ENCODE measurements at regions not wholly inside any gene's neighbourhood (a gene's known extent, or its start where the extent isn't known, plus 50 kb on each side); places are given as distances from the start of the nearest gene placed in this dataset.

DNA sequence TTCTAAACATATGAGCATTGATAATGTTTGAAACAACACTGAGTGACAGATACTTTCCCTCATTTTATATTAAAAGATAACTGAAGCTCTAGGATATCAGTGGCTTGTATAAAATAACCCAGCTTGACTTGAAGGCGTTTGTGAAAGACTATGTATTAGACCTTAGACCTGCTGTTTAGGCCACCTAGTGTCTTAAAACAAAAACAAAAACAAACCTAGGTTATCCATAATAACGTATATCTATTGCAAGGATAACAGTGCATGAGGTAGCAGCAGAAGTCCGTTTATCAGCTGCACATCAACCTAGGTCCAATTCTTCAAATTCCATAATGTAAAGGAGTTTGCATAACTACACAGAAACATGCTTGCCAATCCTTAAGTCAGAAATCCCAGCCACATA, 79.5 kb upstream of the MAP2 start:
- intact Hi-C loops (cut with DNase I): no loop called here
- no peak for DNase-seq
- ATAC-seq (ENCODE audit: poor library complexity): no peak

DNA sequence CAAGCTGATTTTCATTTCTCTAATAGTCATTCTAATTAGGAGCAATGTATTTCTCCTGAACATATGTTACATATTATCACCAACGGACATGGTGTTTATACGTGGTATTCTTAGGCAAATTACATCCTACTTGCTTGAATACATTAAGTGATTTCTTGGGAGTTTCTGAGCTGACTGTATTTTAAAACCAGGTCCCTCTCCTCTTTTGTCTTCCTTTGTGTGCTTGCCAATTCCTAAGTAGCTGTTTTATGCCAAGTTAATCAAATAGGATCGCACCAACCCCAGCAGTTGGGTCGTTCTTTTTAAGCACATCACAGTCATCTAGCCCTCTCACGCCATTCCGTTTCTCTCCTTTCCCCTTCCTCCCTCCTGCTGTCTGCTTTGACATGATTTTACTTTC, 75.4 kb upstream of the MAP2 start:
- DNase-seq (no peak), ATAC-seq (ENCODE audit: poor library complexity) (no peak)
- intact Hi-C loops (cut with DNase I): no loop called here

DNA sequence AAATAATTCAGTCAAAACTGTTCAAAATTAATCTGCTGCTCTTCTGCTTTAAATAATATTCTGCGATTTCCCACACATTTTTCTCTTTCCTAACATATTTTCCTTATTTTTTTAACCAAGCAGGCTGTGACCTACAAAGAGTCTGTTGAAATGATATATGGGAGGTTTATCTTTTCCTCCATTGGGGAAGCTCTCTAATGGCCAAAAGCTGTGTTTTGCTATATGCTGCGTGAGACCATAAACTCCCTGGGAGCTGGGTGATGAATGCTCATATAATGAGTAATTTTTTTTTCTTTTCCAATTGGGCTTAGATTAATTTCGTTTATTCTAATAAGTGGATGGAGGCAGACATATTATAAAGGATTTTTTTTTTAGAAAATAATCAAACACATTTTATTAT, 72.2 kb upstream of the MAP2 start:
- intact Hi-C loops (cut with DNase I): no loop called here
- no peak for ATAC-seq (ENCODE audit: poor library complexity)
- DNase-seq: no peak

DNA sequence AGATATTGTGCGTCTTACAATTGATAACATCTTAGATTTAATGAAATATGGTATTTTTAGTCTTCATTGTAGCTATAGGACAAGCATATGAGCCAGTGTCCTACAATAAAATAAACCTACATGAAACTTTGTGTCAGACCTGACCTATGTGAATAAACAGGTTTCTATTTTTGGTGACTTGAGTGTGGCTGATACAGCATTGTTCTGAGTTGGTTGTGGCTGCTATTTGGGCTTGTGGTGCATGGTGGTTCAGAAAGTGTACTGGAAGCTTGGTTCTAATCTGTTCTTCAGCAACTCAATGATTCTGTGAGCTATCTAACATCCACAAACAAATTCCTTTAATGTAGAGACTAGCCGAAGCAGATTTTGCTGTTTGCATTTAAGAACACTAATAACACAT, 64.9 kb upstream of the MAP2 start:
- no peak for DNase-seq
- peak; percentile 71 for ATAC-seq (ENCODE audit: poor library complexity)
- intact Hi-C loops (cut with DNase I): no loop called here

DNA sequence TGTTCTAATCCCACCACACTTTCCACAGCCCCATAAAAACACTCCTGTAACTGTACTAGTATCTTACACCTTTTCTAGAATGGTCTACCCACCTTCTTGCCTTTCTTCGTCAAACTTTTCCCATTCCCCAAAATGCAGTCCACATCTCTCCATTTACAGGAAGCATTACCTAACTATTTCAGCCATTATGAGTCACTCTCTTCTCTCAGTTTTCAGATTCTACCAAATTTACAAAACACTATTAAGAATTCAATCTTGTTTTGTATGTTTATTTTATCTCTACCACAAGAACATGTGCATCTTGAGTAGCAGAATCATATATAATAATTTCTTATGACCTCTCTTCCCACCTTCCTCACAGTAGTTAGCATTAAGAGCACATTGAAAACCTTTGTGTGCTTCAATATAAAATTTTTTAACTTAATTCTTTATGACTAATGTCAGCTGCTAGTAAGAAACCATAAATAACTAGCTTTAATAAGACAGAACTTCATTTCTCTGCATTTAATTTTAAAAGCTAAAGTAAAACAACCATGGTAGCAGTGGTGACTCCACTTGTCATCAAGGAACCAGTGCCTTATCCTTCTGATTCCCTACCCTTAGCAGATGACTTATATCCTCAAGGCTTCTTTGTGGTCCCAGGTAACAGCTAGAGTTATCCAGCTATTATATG, 56.6 kb upstream of the MAP2 start:
- no peak for DNase-seq
- intact Hi-C loops (cut with DNase I): no loop called here

DNA sequence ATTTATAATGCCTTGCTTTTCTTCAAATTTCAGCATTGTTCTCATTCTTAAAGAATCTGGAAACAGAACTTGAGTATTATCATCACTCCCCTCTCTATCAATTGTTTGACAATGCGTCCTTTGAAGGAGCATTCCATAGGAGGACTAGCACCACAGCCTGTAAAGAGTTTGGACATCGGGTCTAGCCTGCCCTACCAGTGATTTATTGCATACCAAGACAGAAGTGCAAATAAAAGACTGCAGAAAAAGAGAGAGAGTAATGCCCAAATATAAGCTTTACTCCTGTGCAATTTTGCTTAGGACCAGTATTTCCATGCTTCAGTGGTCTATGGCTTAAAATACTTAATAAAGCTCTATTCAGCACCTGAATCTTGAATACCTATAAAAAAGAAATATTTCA, 55.4 kb upstream of the MAP2 start:
- DNase-seq: no peak
- no peak for ATAC-seq (ENCODE audit: poor library complexity)
- intact Hi-C loops (cut with DNase I): no loop called here

More for the DNA sequence above, 56.6 kb upstream of the MAP2 start:
- ATAC-seq (ENCODE audit: poor library complexity): no peak

- DNase-seq (no peak), ATAC-seq (ENCODE audit: poor library complexity) (peak; percentile 71)
- intact Hi-C loops (cut with DNase I): no loop called here
Observed at GRCh38 chr2:209368914-209369313, 54.9 kb upstream of the MAP2 start.

GRCh38 chr2:209369656-209370055, 54.2 kb upstream of the MAP2 start:
- DNase-seq (no peak), ATAC-seq (ENCODE audit: poor library complexity) (no peak)

GRCh38 chr2:209371407-209371806, 52.4 kb upstream of the MAP2 start:
- intact Hi-C loops (cut with DNase I): no loop called here
- no peak for DNase-seq
- no peak for ATAC-seq (ENCODE audit: poor library complexity)

More at GRCh38 chr2:209369656-209370055, 54.2 kb upstream of the MAP2 start:
- intact Hi-C loops (cut with DNase I): no loop called here

Data from Right ventricle myocardium superior (tissue), 1 donor.